A549 (cell line): ENCODE measurements at regions not wholly inside any gene's neighbourhood (a gene's known extent, or its start where the extent isn't known, plus 50 kb on each side); places are given as distances from the start of the nearest gene placed in this dataset.

ENCODE experiments used
- ATAC-seq, 2 experiments: fragments of 200-7000 bp in 1 of 2; fragments of >200 bp in 1 of 2; cut with Nextera tagmentation in 1 of 2; cut with Tn5 transposase in 1 of 2; 3 replicates each; pipeline versions ENCODE4 v1.8.0 to v1.9.1; 2018 to 2020; ENCODE audit warnings: mild to moderate bottlenecking in 1 of 2, moderate library complexity in 1 of 2
- CTCF ChIA-PET: fragments of 300-600 bp; sonication (Branson Sonifier 250); formaldehyde crosslinking; extraction: SDS; loops from one replicate; lab custom pipeline; 2021; ENCODE audit warnings: antibody characterized with exemption, inconsistent platforms; lab: Yijun Ruan, JAX
- POLR2A ChIA-PET: fragments of 350-600 bp; formaldehyde crosslinking; extraction: SDS; loops from one replicate; lab custom pipeline; 2021; ENCODE audit warnings: antibody characterized with exemption, inconsistent platforms; lab: Yijun Ruan, JAX
- DNase-seq, 2 experiments: peaks; one replicate each; pipeline versions ENCODE4 v3.0.0 to v3.0.0-alpha.2; 2011 to 2016; ENCODE audit warnings: low read depth in 1 of 2, low spot score in 1 of 2
- FAIRE-seq: peaks from 2 replicates; lab custom pipeline; 2011; peaks lifted over from hg19 to GRCh38; lab: Jason Lieb, UNC
- H3K27ac ChIP-seq, 2 experiments: fragments of >200 bp; sonication (Bioruptor Twin); formaldehyde crosslinking; 3 replicates each; pipeline ENCODE4 v1.5.1; 2016 to 2017
- H3K4me1 ChIP-seq: fragments of >200 bp; sonication (Bioruptor Twin); formaldehyde crosslinking; 3 replicates; pipeline ENCODE4 v1.6.1; 2016
- H3K4me2 ChIP-seq: fragments of >200 bp; sonication (Bioruptor Twin); formaldehyde crosslinking; 3 replicates; pipeline ENCODE4 v1.6.1; 2016
- H3K4me3 ChIP-seq: fragments of >200 bp; sonication (Bioruptor Twin); formaldehyde crosslinking; 3 replicates; pipeline ENCODE4 v1.5.1; 2016
- H3K9me3 ChIP-seq: fragments of >200 bp; sonication (Bioruptor Twin); formaldehyde crosslinking; 3 replicates; pipeline ENCODE4 v1.6.1; 2016
- BHLHE40 ChIP-seq: IDR thresholded peaks from 2 replicates; pipeline ENCODE4 v1.6.1; 2012; ENCODE audit warnings: low read depth, low read length, inconsistent platforms
- CHD2 ChIP-seq: fragments of 150-350 bp; IDR thresholded peaks from 2 replicates; pipeline ENCODE4 v1.6.1; 2014; ENCODE audit warnings: low read length; ENCODE audit not compliant: partially characterized antibody
- EP300 ChIP-seq, 2 experiments: fragments of >200 bp; sonication (Bioruptor Twin); formaldehyde crosslinking; IDR thresholded peaks; 2 replicates in 1 of 2; 3 replicates in 1 of 2; pipeline ENCODE4 v1.6.1; 2016 to 2017
- FOSB ChIP-seq: fragments of 250-450 bp; sonication (Bioruptor Pico); IDR thresholded peaks from 2 replicates; pipeline ENCODE4 v1.5.0; 2020; ENCODE audit warnings: mild to moderate bottlenecking, moderate library complexity
- HOXA7 ChIP-seq: fragments of 250-450 bp; sonication (Bioruptor Pico); IDR thresholded peaks from 2 replicates; pipeline ENCODE4 v1.5.0; 2020; ENCODE audit warnings: mild to moderate bottlenecking, moderate library complexity
- JUN ChIP-seq, 2 experiments: fragments of >200 bp; sonication (Bioruptor Twin); formaldehyde crosslinking; IDR thresholded peaks; 2 replicates in 1 of 2; 3 replicates in 1 of 2; pipeline ENCODE4 v1.6.1; 2016 to 2017
- KDM5A ChIP-seq: fragments of 200-600 bp; sonication (generic); IDR thresholded peaks from 2 replicates; pipeline ENCODE4 v1.6.1; 2016; ENCODE audit warnings: antibody characterized with exemption, mild to moderate bottlenecking
- MAX ChIP-seq: IDR thresholded peaks from 2 replicates; pipeline ENCODE4 v1.6.1; 2012
- MAZ ChIP-seq: fragments of 150-350 bp; IDR thresholded peaks from 2 replicates; pipeline ENCODE4 v1.6.1; 2014; ENCODE audit warnings: antibody characterized with exemption, low read depth, low read length, borderline replicate concordance
- MYC ChIP-seq: IDR thresholded peaks from 2 replicates; pipeline ENCODE4 v1.6.1; 2012; ENCODE audit warnings: mild to moderate bottlenecking, inconsistent platforms, low read length, improper control_type of control experiment, borderline replicate concordance
- NPAS2 ChIP-seq: fragments of 250-450 bp; sonication (Bioruptor Pico); IDR thresholded peaks from 2 replicates; pipeline ENCODE4 v1.8.0; 2022; ENCODE audit warnings: mild to moderate bottlenecking, moderate library complexity, borderline replicate concordance
- NR3C1 ChIP-seq: fragments of >200 bp; sonication (Bioruptor Twin); formaldehyde crosslinking; IDR thresholded peaks from 3 replicates; pipeline ENCODE4 v1.6.1; 2017
- PBX3 ChIP-seq: IDR thresholded peaks from 2 replicates; pipeline ENCODE4 v1.6.1; 2012
- PHF8 ChIP-seq: fragments of 200-600 bp; sonication (generic); IDR thresholded peaks from 2 replicates; pipeline ENCODE4 v1.6.1; 2016; ENCODE audit warnings: low read depth, mild to moderate bottlenecking, antibody characterized with exemption, moderate library complexity, borderline replicate concordance
- RAD21 ChIP-seq, 2 experiments: fragments of >200 bp in 1 of 2; sonication (Bioruptor Twin) in 1 of 2; formaldehyde crosslinking in 1 of 2; IDR thresholded peaks in 1 of 2; conservative IDR thresholded peaks in 1 of 2; 2 replicates in 1 of 2; 3 replicates in 1 of 2; pipeline ENCODE4 v1.6.1; 2012 to 2018; ENCODE audit warnings: inconsistent platforms in 1 of 2
- RARB ChIP-seq: fragments of 250-450 bp; sonication (Bioruptor Pico); IDR thresholded peaks from 2 replicates; pipeline ENCODE4 v1.8.0; 2021; ENCODE audit warnings: mild to moderate bottlenecking, moderate library complexity
- RCOR1 ChIP-seq: fragments of 150-350 bp; IDR thresholded peaks from 2 replicates; pipeline ENCODE4 v1.6.1; 2014; ENCODE audit warnings: antibody characterized with exemption, low read length, low read depth
- REST ChIP-seq: fragments of 200-600 bp; sonication (generic); IDR thresholded peaks from 2 replicates; pipeline ENCODE4 v1.6.1; 2016; ENCODE audit warnings: antibody characterized with exemption, mild to moderate bottlenecking, moderate library complexity
- TFCP2L1 ChIP-seq: fragments of 250-450 bp; sonication (Bioruptor Pico); IDR thresholded peaks from 2 replicates; pipeline ENCODE4 v1.5.0; 2021; ENCODE audit warnings: mild to moderate bottlenecking
- TP53 ChIP-seq: fragments of 250-450 bp; sonication (Bioruptor Pico); IDR thresholded peaks from 2 replicates; pipeline ENCODE4 v1.5.0; 2021; ENCODE audit warnings: mild to moderate bottlenecking, moderate library complexity
- USF2 ChIP-seq: fragments of 450-650 bp; IDR thresholded peaks from 2 replicates; pipeline ENCODE4 v1.6.1; 2014; ENCODE audit warnings: antibody characterized with exemption
- WGBS: methylation state at CpG from one replicate; pipeline ENCODE4 v1.1.6; 2017; ENCODE audit errors: missing lambda C conversion rate; 5-methylcytosine and 5-hydroxymethylcytosine counted together
- TF ChIP-seq, protein P1 (sequence below): fragments of >200 bp; sonication (Bioruptor Twin); formaldehyde crosslinking; IDR thresholded peaks from 3 replicates; pipeline ENCODE4 v1.5.1; 2016
- TF ChIP-seq, protein P2 (sequence below): fragments of 250-450 bp; sonication (Bioruptor Pico); IDR thresholded peaks from 2 replicates; pipeline ENCODE4 v1.5.0; 2020; ENCODE audit warnings: low read depth, mild to moderate bottlenecking, moderate library complexity

GRCh38 chr1:79587229-79587628 lies 580.7 kb upstream of the ADGRL4 start:
- TF ChIP-seq MYC (no peak), TP53 (CRISPR knock-in tag) (no peak), RAD21 (conservative IDR thresholded peaks at IDR 0.05 in 1 of 2, IDR thresholded peaks at IDR 0.05 in 1 of 2) (no peak), PHF8 (no peak), BHLHE40 (no peak)
- TF ChIP-seq, protein P1, sequence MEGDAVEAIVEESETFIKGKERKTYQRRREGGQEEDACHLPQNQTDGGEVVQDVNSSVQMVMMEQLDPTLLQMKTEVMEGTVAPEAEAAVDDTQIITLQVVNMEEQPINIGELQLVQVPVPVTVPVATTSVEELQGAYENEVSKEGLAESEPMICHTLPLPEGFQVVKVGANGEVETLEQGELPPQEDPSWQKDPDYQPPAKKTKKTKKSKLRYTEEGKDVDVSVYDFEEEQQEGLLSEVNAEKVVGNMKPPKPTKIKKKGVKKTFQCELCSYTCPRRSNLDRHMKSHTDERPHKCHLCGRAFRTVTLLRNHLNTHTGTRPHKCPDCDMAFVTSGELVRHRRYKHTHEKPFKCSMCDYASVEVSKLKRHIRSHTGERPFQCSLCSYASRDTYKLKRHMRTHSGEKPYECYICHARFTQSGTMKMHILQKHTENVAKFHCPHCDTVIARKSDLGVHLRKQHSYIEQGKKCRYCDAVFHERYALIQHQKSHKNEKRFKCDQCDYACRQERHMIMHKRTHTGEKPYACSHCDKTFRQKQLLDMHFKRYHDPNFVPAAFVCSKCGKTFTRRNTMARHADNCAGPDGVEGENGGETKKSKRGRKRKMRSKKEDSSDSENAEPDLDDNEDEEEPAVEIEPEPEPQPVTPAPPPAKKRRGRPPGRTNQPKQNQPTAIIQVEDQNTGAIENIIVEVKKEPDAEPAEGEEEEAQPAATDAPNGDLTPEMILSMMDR: no peak
- TF ChIP-seq, protein P2, sequence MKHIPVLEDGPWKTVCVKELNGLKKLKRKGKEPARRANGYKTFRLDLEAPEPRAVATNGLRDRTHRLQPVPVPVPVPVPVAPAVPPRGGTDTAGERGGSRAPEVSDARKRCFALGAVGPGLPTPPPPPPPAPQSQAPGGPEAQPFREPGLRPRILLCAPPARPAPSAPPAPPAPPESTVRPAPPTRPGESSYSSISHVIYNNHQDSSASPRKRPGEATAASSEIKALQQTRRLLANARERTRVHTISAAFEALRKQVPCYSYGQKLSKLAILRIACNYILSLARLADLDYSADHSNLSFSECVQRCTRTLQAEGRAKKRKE (CRISPR knock-in tag): no peak
- ChIA-PET POLR2A (no interaction called here), CTCF (no interaction called here)
- no peaks in the 10 kb centered on the region for H3K9me3 ChIP-seq
- FAIRE-seq: no peak
- no peak overlapping the region for H3K27ac ChIP-seq
- H3K4me2 ChIP-seq: no peak overlapping the region
- DNase-seq: no peak
- ATAC-seq: no peak
- H3K4me3 ChIP-seq: no peak overlapping the region
- H3K4me1 ChIP-seq: no peaks in the 10 kb centered on the region

DNA sequence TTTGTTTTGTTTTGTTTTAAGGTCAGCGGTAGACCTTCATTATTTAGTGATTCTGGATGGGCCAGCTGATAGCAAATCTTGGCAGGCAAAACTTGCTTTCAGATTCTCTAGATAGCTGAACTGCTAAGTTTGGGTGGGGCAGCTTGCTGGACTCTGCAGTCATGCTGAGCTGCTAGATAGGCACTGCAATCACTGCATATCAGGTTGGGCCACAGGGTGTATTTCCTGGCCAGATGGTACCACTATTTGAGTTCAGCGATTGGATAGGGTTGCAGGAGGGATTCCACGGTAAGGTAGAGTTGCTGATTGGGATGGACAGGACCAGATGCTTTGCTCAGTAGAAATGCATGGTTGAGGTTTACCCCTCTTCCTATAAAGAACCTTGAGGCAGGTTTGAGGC lies 579.3 kb upstream of the ADGRL4 start:
- no peak overlapping the region for H3K4me2 ChIP-seq
- WGBS: 48% methylated on average over 2 of the region's 3 CpGs
- CTCF ChIA-PET: no interaction called here
- TF ChIP-seq HOXA7 (CRISPR knock-in tag) (no peak), TFCP2L1 (CRISPR knock-in tag) (no peak), RCOR1 (no peak), MAX (no peak), BHLHE40 (no peak), NPAS2 (CRISPR knock-in tag) (no peak), EP300 (IDR thresholded peaks at IDR 0.05) (no peak), PBX3 (no peak), NR3C1 (no peak), MAZ (no peak), PHF8 (no peak), JUN (IDR thresholded peaks at IDR 0.05) (no peak)
- TF ChIP-seq, protein P1: no peak
- no peak overlapping the region for H3K4me3 ChIP-seq
- H3K4me1 ChIP-seq: no peaks in the 10 kb centered on the region
- ATAC-seq: no peak
- no peak for DNase-seq
- no peak for FAIRE-seq
- POLR2A ChIA-PET: no interaction called here
- H3K9me3 ChIP-seq: no peaks in the 10 kb centered on the region
- H3K27ac ChIP-seq: no peak overlapping the region

DNA sequence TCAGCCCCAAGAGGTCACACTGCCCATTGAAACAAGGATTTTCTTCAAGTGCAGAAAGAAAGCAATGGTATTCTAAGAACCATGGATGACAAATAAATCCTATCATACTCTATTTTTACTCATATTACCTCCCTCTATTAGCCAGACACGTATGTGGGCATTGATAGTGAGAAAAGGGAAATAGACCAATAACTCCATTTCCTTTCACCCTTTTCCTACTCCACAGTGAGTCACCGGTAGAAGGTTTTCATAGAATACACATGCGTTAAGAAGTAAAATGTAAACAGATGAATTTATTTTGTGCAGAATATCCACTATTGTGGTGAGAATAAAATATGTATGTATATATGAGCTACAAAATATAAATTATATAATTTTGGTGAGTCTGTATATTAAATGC lies 568.9 kb upstream of the ADGRL4 start:
- Histone ChIP-seq H3K9me3 (no peaks in the 10 kb centered on the region), H3K4me3 (no peak overlapping the region), H3K27ac (no peak overlapping the region), H3K4me2 (no peak overlapping the region), H3K4me1 (no peaks in the 10 kb centered on the region)
- 51% methylated on average over 3 of the region's 3 CpGs for WGBS
- ATAC-seq: no peak
- ChIA-PET POLR2A (no interaction called here), CTCF (no interaction called here)
- no peak for FAIRE-seq
- no peak for DNase-seq
- TF ChIP-seq KDM5A: no peak
- TF ChIP-seq RARB (CRISPR knock-in tag): no peak
- TF ChIP-seq FOSB (CRISPR knock-in tag): no peak
- TF ChIP-seq REST: no peak
- no peak for TF ChIP-seq USF2
- no peak for TF ChIP-seq CHD2
